HUES64 (cell line): ENCODE measurements at regions not wholly inside any gene's neighbourhood (a gene's known extent, or its start where the extent isn't known, plus 50 kb on each side); places are given as distances from the start of the nearest gene placed in this dataset.
"Not testable (repeated sequence)": the region's sequence is repeated elsewhere in the genome, so short reads cannot be mapped to it uniquely, and the experiment has no call there.

ENCODE experiments used
- H3K27ac ChIP-seq: 2 replicates; pipeline ENCODE4 v1.7.0; 2013; ENCODE audit warnings: low read depth, low read length, inconsistent platforms
- H3K27me3 ChIP-seq: 2 replicates; pipeline ENCODE4 v1.6.1; 2013; ENCODE audit warnings: mild to moderate bottlenecking, low read length; ENCODE audit not compliant: insufficient read depth
- H3K36me3 ChIP-seq: 2 replicates; pipeline ENCODE4 v1.6.1; 2013; ENCODE audit warnings: mild to moderate bottlenecking, low read length; ENCODE audit not compliant: insufficient read depth
- H3K4me1 ChIP-seq: 2 replicates; pipeline ENCODE4 v1.6.1; 2013; ENCODE audit warnings: mild to moderate bottlenecking, low read length, moderate library complexity; ENCODE audit not compliant: insufficient read depth
- H3K4me3 ChIP-seq: 2 replicates; pipeline ENCODE4 v1.5.1; 2013; ENCODE audit warnings: mild to moderate bottlenecking, low read length, moderate library complexity
- H3K9ac ChIP-seq: 2 replicates; pipeline ENCODE4 v1.6.1; 2013; ENCODE audit warnings: mild to moderate bottlenecking, low read depth, low read length
- H3K9me3 ChIP-seq: 2 replicates; pipeline ENCODE4 v1.6.1; 2013; ENCODE audit warnings: low read depth, low read length; ENCODE audit not compliant: insufficient read depth
- WGBS: fragments of 150-250, 120-280 bp; methylation state at CpG from one replicate; pipeline ENCODE4 v1.1.7; 2013; ENCODE audit warnings: missing lambda C conversion rate; 5-methylcytosine and 5-hydroxymethylcytosine counted together

DNA sequence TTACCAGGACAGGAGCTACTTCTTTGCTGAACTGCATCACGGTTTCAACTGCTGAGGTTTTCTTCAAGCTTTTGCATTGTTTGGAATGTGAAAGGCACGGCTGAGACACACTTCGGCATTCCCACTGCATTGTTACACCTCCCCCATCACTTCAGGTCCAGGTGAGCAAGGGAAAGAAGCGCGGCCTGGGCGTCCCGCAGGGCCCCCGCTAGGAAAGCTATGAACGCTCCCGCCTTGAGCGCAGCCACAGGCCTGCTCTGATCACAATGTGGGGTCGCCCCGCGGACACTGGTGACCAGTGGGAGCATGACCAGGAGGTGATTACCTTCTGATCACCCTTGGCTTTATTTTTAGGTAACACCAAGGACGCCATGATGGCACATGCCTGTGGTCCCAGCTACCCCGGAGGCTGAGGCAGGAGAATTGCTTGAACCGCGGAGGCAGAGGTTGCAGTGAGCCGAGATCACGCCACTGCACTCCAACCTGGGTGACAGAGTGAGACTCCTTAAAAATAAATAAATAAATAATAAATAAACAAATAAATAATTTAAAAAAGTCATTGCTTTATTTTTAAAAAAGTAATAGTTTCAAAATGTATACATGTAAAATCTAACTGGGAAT, 82.2 kb upstream of the ANTXRL start:
- not testable (repeated sequence) for H3K27ac ChIP-seq, H3K27me3 ChIP-seq, H3K4me1 ChIP-seq, H3K36me3 ChIP-seq, H3K9me3 ChIP-seq, H3K9ac ChIP-seq, H3K4me3 ChIP-seq
- WGBS, result 93% methylated on average over 19 of the region's 20 CpGs

GRCh38 chr10:46210427-46210826, 76.4 kb upstream of the ANTXRL start:
- no CpG with 5 or more reads among the region's 2 CpGs for WGBS
- not testable (repeated sequence) for H3K4me1 ChIP-seq, H3K36me3 ChIP-seq, H3K27ac ChIP-seq, H3K9ac ChIP-seq, H3K27me3 ChIP-seq, H3K9me3 ChIP-seq, H3K4me3 ChIP-seq

GRCh38 chr10:46215426-46215825, 71.4 kb upstream of the ANTXRL start:
- H3K36me3 ChIP-seq, result no peaks in the 10 kb centered on the region
- no peaks in the 10 kb centered on the region for H3K9me3 ChIP-seq
- no peaks in the 10 kb centered on the region for H3K27me3 ChIP-seq
- no peak overlapping the region for H3K27ac ChIP-seq
- H3K4me3 ChIP-seq, result no peak overlapping the region
- WGBS, result 83% methylated on average over 4 of the region's 4 CpGs
- H3K9ac ChIP-seq, result no peak overlapping the region
- H3K4me1 ChIP-seq, result no peaks in the 10 kb centered on the region

DNA sequence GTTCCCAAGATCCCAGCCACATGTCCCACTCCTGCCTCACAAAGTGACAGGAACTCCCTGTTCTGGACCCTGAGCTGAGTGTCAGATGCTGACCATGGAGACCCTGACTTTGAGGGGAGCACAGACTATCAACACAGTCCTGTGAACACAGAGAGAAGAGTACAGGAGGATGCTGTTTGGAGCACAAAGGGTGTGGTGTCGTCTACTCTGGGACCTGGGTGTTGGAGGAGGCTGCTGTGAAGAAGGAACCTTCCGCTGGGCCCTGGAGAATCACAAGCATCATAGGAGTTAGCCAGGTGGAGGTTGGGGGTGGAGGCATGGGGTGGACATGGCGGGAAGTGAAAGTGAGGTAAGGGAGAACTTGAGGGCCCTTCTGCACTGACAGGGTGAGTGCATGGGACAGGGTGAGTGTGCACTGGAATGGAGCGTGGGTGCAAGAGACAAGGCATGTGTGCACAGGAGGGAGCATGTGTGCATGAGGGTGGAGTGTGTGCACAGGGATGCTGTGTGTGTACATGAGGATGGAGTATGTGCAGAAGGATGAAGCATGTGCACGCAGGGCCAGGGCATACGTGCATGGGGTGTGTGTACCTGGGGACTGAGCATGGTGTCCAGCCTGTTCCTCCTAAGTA, 70.7 kb upstream of the ANTXRL start:
- no peaks in the 10 kb centered on the region for H3K9me3 ChIP-seq
- H3K27me3 ChIP-seq, result no peaks in the 10 kb centered on the region
- no peaks in the 10 kb centered on the region for H3K36me3 ChIP-seq
- no peak overlapping the region for H3K27ac ChIP-seq
- H3K4me3 ChIP-seq, result no peak overlapping the region
- H3K9ac ChIP-seq, result no peak overlapping the region
- WGBS, result 89% methylated on average over 6 of the region's 6 CpGs
- H3K4me1 ChIP-seq, result no peaks in the 10 kb centered on the region

- 90% methylated on average over 17 of the region's 17 CpGs for WGBS
- Histone ChIP-seq H3K36me3 (no peaks in the 10 kb centered on the region), H3K9me3 (no peaks in the 10 kb centered on the region), H3K27me3 (no peaks in the 10 kb centered on the region), H3K4me1 (no peaks in the 10 kb centered on the region), H3K9ac (no peak overlapping the region), H3K4me3 (no peak overlapping the region), H3K27ac (no peak overlapping the region)
Measured at GRCh38 chr10:46216836-46217751, 69.7 kb upstream of the ANTXRL start.

GRCh38 chr10:46217752-46218453, 68.9 kb upstream of the ANTXRL start:
- H3K27me3 ChIP-seq, result no peaks in the 10 kb centered on the region
- 94% methylated on average over 6 of the region's 6 CpGs for WGBS
- no peak overlapping the region for H3K9ac ChIP-seq
- no peaks in the 10 kb centered on the region for H3K36me3 ChIP-seq
- no peak overlapping the region for H3K27ac ChIP-seq
- H3K9me3 ChIP-seq, result no peaks in the 10 kb centered on the region
- H3K4me1 ChIP-seq, result no peaks in the 10 kb centered on the region
- no peak overlapping the region for H3K4me3 ChIP-seq

DNA sequence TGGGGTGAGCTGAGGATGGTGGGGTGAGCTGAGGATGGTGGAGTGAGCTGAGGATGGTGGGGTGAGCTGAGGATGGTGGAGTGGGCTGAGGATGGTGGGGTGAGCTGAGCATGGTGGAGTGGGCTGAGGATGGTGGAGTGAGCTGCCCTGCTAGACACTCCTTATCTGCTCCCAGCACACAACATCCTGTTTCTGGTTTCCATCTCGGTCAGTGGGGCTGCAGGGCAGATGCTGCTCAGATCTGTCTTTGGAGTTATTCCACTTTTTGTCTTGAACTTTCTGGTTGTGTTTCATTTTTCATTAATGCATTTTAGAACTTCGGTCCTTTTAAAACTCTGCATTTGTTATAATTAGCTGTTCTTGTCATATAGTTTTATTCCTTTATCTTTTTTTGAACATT, 67.9 kb upstream of the ANTXRL start:
- Histone ChIP-seq H3K36me3 (no peaks in the 10 kb centered on the region), H3K9ac (no peak overlapping the region), H3K4me3 (no peak overlapping the region), H3K27ac (no peak overlapping the region), H3K9me3 (no peaks in the 10 kb centered on the region), H3K4me1 (no peaks in the 10 kb centered on the region), H3K27me3 (no peaks in the 10 kb centered on the region)
- 90% methylated on average over 1 of the region's 2 CpGs for WGBS

- H3K9ac ChIP-seq, H3K27ac ChIP-seq, H3K36me3 ChIP-seq, H3K4me1 ChIP-seq, H3K9me3 ChIP-seq, H3K4me3 ChIP-seq, H3K27me3 ChIP-seq: not testable (repeated sequence)
- 82% methylated on average over 5 of the region's 5 CpGs for WGBS
Measured at GRCh38 chr10:46219431-46219990, 67.3 kb upstream of the ANTXRL start.

DNA sequence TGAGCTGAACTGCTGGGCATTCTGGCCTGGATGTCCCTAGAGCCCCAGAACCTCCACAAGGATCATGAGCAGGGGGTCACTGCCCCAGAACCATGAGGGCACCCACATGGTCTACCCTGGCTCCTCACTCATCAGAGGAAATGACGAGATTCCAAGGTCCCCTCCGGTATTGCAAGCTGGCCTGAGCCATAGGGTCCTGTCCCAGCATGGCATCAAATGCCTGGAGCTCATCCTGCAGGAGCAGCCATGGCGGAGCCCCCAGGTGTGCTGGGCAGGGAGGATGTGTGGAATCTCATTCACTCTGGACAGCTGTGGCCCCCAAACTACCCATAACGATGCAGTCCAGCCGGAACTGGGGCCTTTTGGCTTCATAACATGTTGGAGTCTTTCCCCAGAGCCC, 66.6 kb upstream of the ANTXRL start:
- Histone ChIP-seq H3K27me3 (no peaks in the 10 kb centered on the region), H3K27ac (no peak overlapping the region), H3K4me3 (no peak overlapping the region), H3K4me1 (no peaks in the 10 kb centered on the region), H3K9me3 (no peaks in the 10 kb centered on the region), H3K9ac (no peak overlapping the region), H3K36me3 (no peaks in the 10 kb centered on the region)
- WGBS, result 95% methylated on average over 5 of the region's 5 CpGs

DNA sequence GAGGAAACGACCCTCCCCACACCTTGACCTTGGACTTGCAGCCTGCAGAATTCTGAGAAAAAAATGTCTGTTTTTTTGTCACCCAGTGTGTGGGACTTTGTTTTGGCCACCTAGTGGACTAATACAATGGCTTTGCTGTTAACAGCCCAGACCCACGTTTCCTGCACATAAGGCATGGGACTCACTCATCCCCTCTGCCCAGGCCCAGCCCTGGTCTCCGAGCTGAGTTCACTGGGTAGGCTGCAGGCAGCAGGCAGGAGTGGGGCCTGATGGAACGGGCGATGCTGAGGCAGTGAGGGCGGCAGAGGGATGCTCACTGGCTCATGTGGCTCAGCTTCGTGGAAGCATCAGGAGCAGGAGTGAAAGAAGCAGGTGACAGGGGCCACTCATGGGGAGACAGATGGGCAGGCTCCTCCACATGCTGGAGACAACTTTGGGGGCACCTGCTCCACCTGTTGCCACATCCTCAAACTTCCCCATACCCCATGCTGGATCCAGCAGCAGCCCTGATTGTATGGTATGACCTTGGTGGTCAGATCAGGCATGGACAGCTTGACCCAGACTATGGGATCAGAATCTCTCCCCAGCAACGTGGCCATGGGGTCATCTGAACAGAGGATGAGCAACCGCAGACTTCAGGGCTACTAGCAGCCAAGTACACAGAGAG, 65.8 kb upstream of the ANTXRL start:
- no peak overlapping the region for H3K27ac ChIP-seq
- H3K9me3 ChIP-seq, result no peaks in the 10 kb centered on the region
- whole genome bisulfite sequencing, result 86% methylated on average over 9 of the region's 9 CpGs
- H3K4me1 ChIP-seq, result no peaks in the 10 kb centered on the region
- H3K4me3 ChIP-seq, result no peak overlapping the region
- no peaks in the 10 kb centered on the region for H3K27me3 ChIP-seq
- no peaks in the 10 kb centered on the region for H3K36me3 ChIP-seq
- no peak overlapping the region for H3K9ac ChIP-seq
